ENCODE measurements at regions not wholly inside any gene's neighbourhood (a gene's known extent, or its start where the extent isn't known, plus 50 kb on each side); places are given as distances from the start of the nearest gene placed in this dataset.
A peak's percentile ranks its signal among the peaks of the same experiment; 100 is the strongest.

DNA sequence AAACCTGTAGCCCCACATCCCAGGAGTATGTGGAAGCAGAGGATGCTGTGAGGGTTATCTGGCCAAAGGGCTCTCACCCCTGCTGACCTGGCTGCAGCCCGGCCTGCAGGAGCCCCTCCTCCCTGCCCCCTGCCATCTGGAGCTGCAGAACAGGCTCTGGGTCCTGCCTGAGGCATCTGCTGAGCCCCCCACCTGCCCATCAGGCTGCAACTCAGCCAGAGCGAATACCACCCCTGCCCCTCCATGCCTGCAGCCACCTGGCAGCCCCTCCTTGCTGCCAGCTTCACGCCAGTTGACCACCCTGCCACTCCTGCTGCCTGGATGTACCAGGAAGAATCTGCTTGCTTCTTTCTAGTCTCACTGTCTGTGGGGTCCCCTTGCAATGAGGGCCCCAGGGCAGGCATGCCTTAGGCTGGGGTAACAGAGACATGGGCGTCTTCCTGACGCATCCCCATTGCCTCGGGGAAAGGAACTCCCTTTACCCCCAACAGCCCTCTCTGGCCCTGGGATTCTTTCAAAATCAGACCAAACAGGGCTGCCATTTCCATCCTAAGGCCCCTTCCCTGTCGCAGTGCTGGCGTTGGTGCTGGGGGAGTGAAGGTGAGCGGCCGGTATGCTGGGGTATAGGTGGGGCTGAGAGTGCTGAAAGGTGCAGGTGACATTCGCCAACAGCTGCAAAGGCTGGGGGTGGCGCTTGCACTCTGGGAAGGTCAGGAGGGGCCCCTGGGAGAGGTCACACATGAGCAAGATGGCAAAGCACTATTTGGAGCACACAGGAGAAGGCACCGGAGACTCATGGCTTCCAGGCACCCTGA is 1334.6 kb downstream of the TBC1D22A start:
- no peak for TF ChIP-seq CTCF (IDR thresholded peaks at IDR 0.05; ENCODE audit: insufficient read depth, low read length, poor library complexity, severe bottlenecking)
- peak; percentile 37 for DNase-seq (ENCODE audit: extremely low read depth, insufficient read length)
- Histone ChIP-seq H3K36me3 (ENCODE audit: control insufficient read depth, insufficient read depth, low read length) (no peaks in the 10 kb centered on the region), H3K27me3 (replicated peaks; ENCODE audit: control insufficient read depth, insufficient read depth, low read length) (no peaks in the 10 kb centered on the region), H3K4me3 (replicated peaks; ENCODE audit: low read depth, low read length) (no peak overlapping the region)

DNA sequence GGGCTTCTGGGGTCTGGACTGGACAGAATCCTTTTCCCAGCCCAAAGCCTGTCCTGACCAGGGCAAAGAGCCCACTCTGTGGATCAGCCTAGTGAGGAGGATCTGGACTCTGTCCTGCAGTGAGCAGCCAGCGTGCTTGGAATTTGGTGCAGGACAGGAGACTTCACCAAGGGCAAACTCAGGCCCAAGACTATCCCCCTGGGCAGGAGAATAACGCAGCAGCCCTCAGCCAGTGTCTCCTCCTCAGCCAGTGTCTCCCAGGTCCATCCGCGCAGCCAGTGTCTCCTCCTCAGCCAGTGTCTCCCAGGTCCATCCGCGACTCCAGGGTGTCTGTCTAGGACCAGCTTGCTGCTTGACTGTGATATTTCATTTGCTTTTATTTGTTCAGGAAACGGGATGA is 1334.0 kb downstream of the TBC1D22A start:
- TF ChIP-seq CTCF (IDR thresholded peaks at IDR 0.05; ENCODE audit: insufficient read depth, low read length, poor library complexity, severe bottlenecking): no peak
- H3K4me3 ChIP-seq (replicated peaks; ENCODE audit: low read depth, low read length): no peak overlapping the region
- H3K36me3 ChIP-seq (ENCODE audit: control insufficient read depth, insufficient read depth, low read length): no peaks in the 10 kb centered on the region
- H3K27me3 ChIP-seq (replicated peaks; ENCODE audit: control insufficient read depth, insufficient read depth, low read length): no peaks in the 10 kb centered on the region
- no peak for DNase-seq (ENCODE audit: extremely low read depth, insufficient read length)

DNA sequence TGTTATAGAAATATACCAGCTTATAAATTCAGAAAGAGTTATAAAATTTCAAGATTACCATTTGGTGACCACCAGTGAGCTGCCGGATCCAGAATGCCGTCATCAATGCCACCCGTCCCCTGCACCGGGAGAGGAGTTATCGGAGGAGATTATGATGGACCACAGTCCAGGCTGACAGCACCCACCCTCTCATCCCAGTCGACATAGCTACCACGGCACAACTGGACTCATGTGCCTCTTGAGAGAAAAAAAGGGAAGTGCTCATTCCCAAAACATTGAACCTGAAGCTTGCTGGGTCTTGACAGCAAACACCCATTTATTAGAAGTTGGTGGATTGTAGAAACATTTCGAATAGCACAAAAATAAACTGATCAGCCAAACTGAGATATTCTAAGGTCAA is 1331.5 kb downstream of the TBC1D22A start:
- H3K36me3 ChIP-seq (ENCODE audit: control insufficient read depth, insufficient read depth, low read length): no peaks in the 10 kb centered on the region
- TF ChIP-seq CTCF (IDR thresholded peaks at IDR 0.05; ENCODE audit: insufficient read depth, low read length, poor library complexity, severe bottlenecking): no peak
- H3K4me3 ChIP-seq (replicated peaks; ENCODE audit: low read depth, low read length): no peak overlapping the region
- no peaks in the 10 kb centered on the region for H3K27me3 ChIP-seq (replicated peaks; ENCODE audit: control insufficient read depth, insufficient read depth, low read length)
- no peak for DNase-seq (ENCODE audit: extremely low read depth, insufficient read length)

- Histone ChIP-seq H3K27me3 (replicated peaks; ENCODE audit: control insufficient read depth, insufficient read depth, low read length) (no peaks in the 10 kb centered on the region), H3K4me3 (replicated peaks; ENCODE audit: low read depth, low read length) (no peak overlapping the region), H3K36me3 (ENCODE audit: control insufficient read depth, insufficient read depth, low read length) (no peaks in the 10 kb centered on the region)
- TF ChIP-seq CTCF (IDR thresholded peaks at IDR 0.05; ENCODE audit: insufficient read depth, low read length, poor library complexity, severe bottlenecking): no peak
- DNase-seq (ENCODE audit: extremely low read depth, insufficient read length): no peak
Measured at GRCh38 chr22:48092866-48093265, 1330.4 kb downstream of the TBC1D22A start.

GRCh38 chr22:48091656-48092223 is 1329.3 kb downstream of the TBC1D22A start:
- no peaks in the 10 kb centered on the region for H3K36me3 ChIP-seq (ENCODE audit: control insufficient read depth, insufficient read depth, low read length)
- H3K27me3 ChIP-seq (replicated peaks; ENCODE audit: control insufficient read depth, insufficient read depth, low read length): no peaks in the 10 kb centered on the region
- no peak for DNase-seq (ENCODE audit: extremely low read depth, insufficient read length)
- H3K4me3 ChIP-seq (replicated peaks; ENCODE audit: low read depth, low read length): no peak overlapping the region
- TF ChIP-seq CTCF (IDR thresholded peaks at IDR 0.05; ENCODE audit: insufficient read depth, low read length, poor library complexity, severe bottlenecking): no peak
